HG02571 (cell line): ENCODE measurements at regions not wholly inside any gene's neighbourhood (a gene's known extent, or its start where the extent isn't known, plus 50 kb on each side); places are given as distances from the start of the nearest gene placed in this dataset.

Experiments used
- ATAC-seq: cut with Tn5 transposase; IDR thresholded peaks from one replicate; pipeline ENCODE4 v1.9.1; 2021; ENCODE audit warnings: mild to moderate bottlenecking, moderate library complexity; ENCODE audit not compliant: unreplicated experiment

DNA sequence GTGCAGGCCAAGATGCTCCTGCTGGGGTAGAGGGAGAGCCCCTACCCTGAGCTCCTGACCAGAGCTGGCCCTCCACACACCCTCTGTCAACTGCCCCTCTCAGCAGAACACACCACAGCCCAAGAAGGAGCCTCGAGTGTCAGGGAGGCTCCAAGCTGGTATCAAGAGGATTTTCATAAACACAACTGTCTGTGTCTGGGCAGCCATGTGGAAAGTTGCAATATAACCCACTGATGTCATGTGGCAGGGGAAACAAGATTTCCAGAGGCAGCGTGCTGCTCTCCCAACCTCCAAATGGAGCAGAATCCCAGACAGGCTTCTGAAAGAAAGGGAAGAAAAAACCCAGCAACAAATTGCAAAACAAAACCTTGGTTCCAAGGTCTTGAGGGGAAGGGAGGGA lies 569.9 kb downstream of the BUD13 start:
- no peak for ATAC-seq

DNA sequence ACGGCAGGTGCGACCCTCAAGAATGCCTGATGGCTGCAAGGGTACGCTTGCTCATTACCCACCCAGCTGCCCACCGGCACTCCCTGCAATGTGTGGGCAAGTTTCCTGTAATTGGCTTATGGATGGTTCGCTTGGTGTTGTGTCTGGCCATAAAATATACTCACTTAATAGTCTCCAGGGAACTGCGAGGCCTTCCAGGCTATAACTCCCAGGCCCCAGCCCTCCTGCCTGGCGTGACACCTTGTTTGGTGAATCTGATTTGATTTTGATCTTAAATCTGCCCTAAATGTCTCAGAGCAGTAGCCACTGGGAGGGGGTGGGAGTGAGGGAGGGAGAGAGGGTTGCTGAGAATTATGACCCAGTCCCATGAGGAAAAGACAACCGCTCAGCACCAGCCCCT lies 572.2 kb downstream of the BUD13 start:
- no peak for ATAC-seq

DNA sequence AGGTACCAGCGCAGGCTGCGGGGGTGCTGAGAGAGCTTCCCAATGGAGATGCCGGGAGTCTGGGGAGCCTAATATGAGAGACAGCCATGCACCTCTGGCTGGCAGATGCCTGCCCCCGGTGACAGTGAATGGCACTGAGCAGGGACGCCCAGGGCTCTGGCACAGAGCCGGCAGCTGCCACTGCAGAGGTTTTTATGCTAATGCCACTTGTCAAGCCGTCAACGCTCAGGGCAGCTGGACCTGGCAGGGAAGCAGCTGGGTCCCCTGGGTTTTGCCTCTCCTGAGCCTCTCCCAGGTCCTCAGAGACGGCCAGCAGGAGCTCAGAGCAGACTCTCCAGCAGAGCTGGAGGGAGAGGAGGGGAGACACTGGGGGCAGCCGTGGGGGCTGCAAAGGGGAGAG lies 573.6 kb downstream of the BUD13 start:
- no peak for ATAC-seq

DNA sequence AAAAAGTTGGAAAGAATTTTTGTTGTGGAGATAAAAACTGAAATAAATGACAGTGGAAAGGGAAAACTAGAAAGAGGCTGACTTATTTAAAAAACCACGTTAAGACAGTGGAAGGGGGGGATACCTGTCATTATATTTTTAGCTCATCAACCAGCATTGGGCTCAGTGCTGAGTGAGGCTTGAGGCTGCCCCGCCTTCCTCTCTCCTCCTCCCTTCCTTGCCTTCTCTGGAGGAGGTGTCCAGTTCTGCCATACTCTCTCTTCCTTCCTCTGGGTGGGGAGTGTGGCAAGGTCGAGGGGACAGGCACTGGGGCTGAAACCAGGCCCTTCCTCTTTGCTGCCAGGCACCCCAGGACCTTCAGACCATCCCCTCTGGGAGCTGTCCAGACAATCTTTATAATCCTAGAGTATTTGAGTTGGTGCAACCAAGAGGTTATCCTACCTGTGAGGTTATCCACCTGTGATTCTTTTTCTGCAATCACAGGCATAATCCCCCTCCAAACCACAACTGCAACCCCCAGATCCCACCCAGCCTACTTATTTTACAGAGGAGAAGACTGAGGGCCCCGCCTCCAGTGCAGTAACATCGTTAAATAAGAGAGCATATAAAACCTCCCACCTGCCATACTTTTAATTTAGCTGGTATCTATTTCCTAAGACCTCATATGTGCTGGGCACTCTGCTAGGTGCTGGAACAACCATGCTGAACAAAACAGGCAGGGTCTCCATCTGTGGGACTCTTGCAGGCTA lies 578.5 kb downstream of the BUD13 start:
- ATAC-seq, result no peak

- ATAC-seq, result no peak
These were observed 579.3 kb downstream of the BUD13 start for GRCh38 chr11:116193321-116194131.

GRCh38 chr11:116192509-116193210 lies 580.1 kb downstream of the BUD13 start:
- no peak for ATAC-seq

DNA sequence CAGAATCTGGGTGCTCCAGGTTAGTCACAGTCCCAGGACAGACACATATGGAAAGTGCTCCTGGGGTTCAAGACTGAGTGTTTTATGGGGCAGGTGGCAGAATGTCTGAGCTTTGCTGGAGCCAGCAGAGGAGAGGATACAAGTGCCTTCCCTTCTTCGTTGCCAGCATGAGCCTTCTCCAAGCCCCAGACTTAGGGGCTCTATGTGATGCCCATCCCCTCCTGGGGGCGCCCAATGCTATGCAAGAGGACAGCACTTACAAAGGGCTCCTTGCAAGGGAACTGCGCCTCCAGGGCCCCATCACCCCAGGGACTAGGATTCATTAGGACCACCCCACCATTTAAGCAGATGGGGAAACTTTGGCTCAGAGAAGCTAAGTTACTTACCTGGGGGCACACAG lies 581.9 kb downstream of the BUD13 start:
- no peak for ATAC-seq

- no peak for ATAC-seq
These were observed 583.2 kb downstream of the BUD13 start for GRCh38 chr11:116189408-116190170.

- no peak for ATAC-seq
These were observed 584.4 kb downstream of the BUD13 start for GRCh38 chr11:116188350-116188749.

GRCh38 chr11:116187026-116187425 lies 585.8 kb downstream of the BUD13 start:
- ATAC-seq, result no peak

DNA sequence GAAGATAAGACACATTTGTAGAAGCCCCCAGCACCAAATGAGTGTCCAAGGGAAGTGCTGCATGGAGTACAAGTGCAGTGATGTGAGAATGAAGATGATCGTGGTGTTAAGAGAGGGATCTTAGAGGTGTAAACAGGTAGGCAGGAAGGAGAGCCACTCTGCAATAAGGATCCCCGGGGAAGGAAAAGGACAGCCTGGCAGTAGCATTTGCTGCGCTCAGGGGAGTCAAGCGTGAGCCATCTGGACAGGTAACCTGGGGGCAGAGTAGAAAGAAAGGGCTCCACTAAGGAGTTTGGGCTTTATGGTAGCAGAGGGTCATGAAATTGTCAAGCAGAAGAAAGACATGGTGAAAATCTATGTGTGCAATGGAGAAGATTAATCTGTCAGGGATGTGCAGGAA lies 587.2 kb downstream of the BUD13 start:
- ATAC-seq, result no peak

GRCh38 chr11:116184763-116185162 lies 588.0 kb downstream of the BUD13 start:
- no peak for ATAC-seq

- ATAC-seq, result no peak
These were observed 590.3 kb downstream of the BUD13 start for GRCh38 chr11:116182356-116182966.

DNA sequence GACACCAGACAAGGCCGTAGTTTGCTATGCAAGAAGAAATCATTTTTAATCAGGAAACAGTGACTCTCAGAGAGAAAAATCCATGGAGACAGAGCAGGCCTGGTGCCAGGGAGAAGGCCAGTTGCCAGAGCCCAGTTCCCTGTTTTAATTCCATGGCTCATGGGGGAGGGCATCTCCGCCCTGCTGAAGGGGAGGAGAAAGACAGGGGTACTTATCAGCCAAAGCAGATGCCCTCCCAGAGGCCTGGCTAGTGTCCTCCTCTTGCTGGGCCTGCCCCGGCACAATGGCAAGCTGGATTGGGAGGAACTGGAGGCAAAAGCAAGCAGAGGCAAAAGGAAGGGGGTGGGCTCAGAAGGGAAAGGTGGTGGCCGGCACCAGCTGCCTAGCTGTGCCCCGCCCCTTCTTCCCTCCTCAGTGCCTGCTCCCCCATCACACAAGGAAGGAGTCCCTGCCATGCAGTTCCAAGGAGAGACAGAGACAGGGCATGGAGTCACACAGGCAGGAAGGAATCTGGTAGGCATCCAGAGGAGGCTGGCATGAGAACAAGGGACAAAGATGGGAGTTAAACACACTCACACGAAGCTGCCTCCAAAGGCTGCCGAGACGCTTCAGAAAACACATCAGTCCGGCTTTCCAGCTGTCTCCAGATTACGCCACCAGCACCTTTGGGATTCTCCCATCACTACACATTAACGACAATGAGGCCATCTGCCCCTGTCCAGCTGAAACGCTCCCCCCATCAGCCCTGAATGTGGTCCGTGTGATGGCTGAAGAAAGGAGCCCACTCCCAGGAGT lies 591.8 kb downstream of the BUD13 start:
- ATAC-seq, result no peak

- ATAC-seq, result no peak
These were observed 593.4 kb downstream of the BUD13 start for GRCh38 chr11:116179401-116179800.

- no peak for ATAC-seq
These were observed 595.1 kb downstream of the BUD13 start for GRCh38 chr11:116177521-116178210.

DNA sequence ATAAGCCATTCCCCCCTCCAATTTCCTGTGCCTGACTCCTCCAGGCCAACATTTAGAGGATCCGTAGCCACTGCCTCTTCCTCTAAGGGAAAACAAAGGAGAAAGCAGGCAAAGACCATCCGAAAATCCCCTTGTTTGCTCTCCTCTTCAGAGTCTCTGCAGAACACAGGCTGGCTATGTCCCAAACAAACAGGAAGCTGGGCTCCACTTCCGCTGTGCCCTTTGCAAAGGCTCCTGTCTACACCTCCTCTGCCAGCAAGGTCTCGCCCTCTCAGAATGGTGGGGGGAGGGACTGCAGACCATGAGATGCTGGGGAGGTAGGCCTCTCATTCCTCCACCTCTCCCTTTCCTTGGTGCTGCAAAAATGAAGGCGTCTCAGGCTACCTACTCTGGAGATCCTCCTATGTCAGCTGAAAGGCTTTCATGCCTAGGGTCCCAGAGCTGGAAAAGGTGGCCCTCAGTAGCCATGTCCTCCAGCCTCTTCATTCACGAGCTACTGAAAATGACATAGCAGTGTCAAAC lies 596.2 kb downstream of the BUD13 start:
- ATAC-seq, result no peak

DNA sequence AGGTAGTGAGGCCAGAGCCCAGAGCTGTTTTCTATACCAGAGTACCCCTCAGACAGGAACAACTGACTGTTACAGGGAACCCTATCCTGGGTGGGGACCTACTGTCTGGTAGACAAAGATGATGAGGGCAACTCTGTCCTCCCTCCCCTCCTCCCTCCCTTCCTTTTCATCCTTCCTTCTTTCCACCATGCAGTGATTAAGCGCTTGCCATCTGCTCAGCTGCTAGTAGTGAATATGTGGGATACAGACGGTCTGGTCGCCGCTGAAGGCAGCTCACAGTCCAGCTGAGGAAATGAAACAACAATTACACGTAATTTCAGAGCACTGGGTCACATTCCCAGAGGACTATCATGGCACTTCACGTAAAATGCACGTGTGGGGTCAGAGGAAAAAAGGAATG lies 597.1 kb downstream of the BUD13 start:
- ATAC-seq, result no peak
